ENCODE measurements at regions not wholly inside any gene's neighbourhood (a gene's known extent, or its start where the extent isn't known, plus 50 kb on each side); places are given as distances from the start of the nearest gene placed in this dataset.

- Histone ChIP-seq H3K27ac (ENCODE audit: low read depth, low read length) (no peak overlapping the region), H3K36me3 (ENCODE audit: control insufficient read depth, insufficient read depth, low read length) (no peaks in the 10 kb centered on the region), H3K4me3 (ENCODE audit: low read depth, low read length) (no peak overlapping the region), H3K9ac (ENCODE audit: low read depth, low read length) (no peak overlapping the region), H3K9me3 (ENCODE audit: control insufficient read depth, insufficient read depth, low read length) (no peaks in the 10 kb centered on the region), H3K4me1 (ENCODE audit: control insufficient read depth, insufficient read depth, low read length) (no peaks in the 10 kb centered on the region), H3K27me3 (ENCODE audit: control insufficient read depth, insufficient read depth, low read length) (no peaks in the 10 kb centered on the region)
Measured at GRCh38 chr5:92874790-92875189, 706.2 kb downstream of the NR2F1-AS1 start.

GRCh38 chr5:92868442-92868841, 712.6 kb downstream of the NR2F1-AS1 start:
- Histone ChIP-seq H3K27ac (ENCODE audit: low read depth, low read length) (no peak overlapping the region), H3K9me3 (ENCODE audit: control insufficient read depth, insufficient read depth, low read length) (no peaks in the 10 kb centered on the region), H3K36me3 (ENCODE audit: control insufficient read depth, insufficient read depth, low read length) (no peaks in the 10 kb centered on the region), H3K4me1 (ENCODE audit: control insufficient read depth, insufficient read depth, low read length) (no peaks in the 10 kb centered on the region), H3K9ac (ENCODE audit: low read depth, low read length) (no peak overlapping the region), H3K4me3 (ENCODE audit: low read depth, low read length) (no peak overlapping the region), H3K27me3 (ENCODE audit: control insufficient read depth, insufficient read depth, low read length) (no peaks in the 10 kb centered on the region)

- Histone ChIP-seq H3K27me3 (ENCODE audit: control insufficient read depth, insufficient read depth, low read length) (no peaks in the 10 kb centered on the region), H3K4me3 (ENCODE audit: low read depth, low read length) (no peak overlapping the region), H3K4me1 (ENCODE audit: control insufficient read depth, insufficient read depth, low read length) (no peaks in the 10 kb centered on the region), H3K36me3 (ENCODE audit: control insufficient read depth, insufficient read depth, low read length) (no peaks in the 10 kb centered on the region), H3K9me3 (ENCODE audit: control insufficient read depth, insufficient read depth, low read length) (no peaks in the 10 kb centered on the region), H3K9ac (ENCODE audit: low read depth, low read length) (no peak overlapping the region), H3K27ac (ENCODE audit: low read depth, low read length) (no peak overlapping the region)
Measured at GRCh38 chr5:92864591-92864990, 716.4 kb downstream of the NR2F1-AS1 start.

GRCh38 chr5:92863666-92864065, 717.4 kb downstream of the NR2F1-AS1 start:
- Histone ChIP-seq H3K27me3 (ENCODE audit: control insufficient read depth, insufficient read depth, low read length) (no peaks in the 10 kb centered on the region), H3K4me3 (ENCODE audit: low read depth, low read length) (no peak overlapping the region), H3K9ac (ENCODE audit: low read depth, low read length) (no peak overlapping the region), H3K9me3 (ENCODE audit: control insufficient read depth, insufficient read depth, low read length) (no peaks in the 10 kb centered on the region), H3K36me3 (ENCODE audit: control insufficient read depth, insufficient read depth, low read length) (no peaks in the 10 kb centered on the region), H3K4me1 (ENCODE audit: control insufficient read depth, insufficient read depth, low read length) (no peaks in the 10 kb centered on the region), H3K27ac (ENCODE audit: low read depth, low read length) (no peak overlapping the region)

- Histone ChIP-seq H3K27me3 (ENCODE audit: control insufficient read depth, insufficient read depth, low read length) (no peaks in the 10 kb centered on the region), H3K9me3 (ENCODE audit: control insufficient read depth, insufficient read depth, low read length) (no peaks in the 10 kb centered on the region), H3K27ac (ENCODE audit: low read depth, low read length) (no peak overlapping the region), H3K4me1 (ENCODE audit: control insufficient read depth, insufficient read depth, low read length) (no peaks in the 10 kb centered on the region), H3K9ac (ENCODE audit: low read depth, low read length) (no peak overlapping the region), H3K4me3 (ENCODE audit: low read depth, low read length) (no peak overlapping the region), H3K36me3 (ENCODE audit: control insufficient read depth, insufficient read depth, low read length) (no peaks in the 10 kb centered on the region)
Measured at GRCh38 chr5:92861531-92862285, 719.3 kb downstream of the NR2F1-AS1 start.

GRCh38 chr5:92860061-92860460, 721.0 kb downstream of the NR2F1-AS1 start:
- Histone ChIP-seq H3K4me1 (ENCODE audit: control insufficient read depth, insufficient read depth, low read length) (no peaks in the 10 kb centered on the region), H3K4me3 (ENCODE audit: low read depth, low read length) (no peak overlapping the region), H3K27ac (ENCODE audit: low read depth, low read length) (no peak overlapping the region), H3K9me3 (ENCODE audit: control insufficient read depth, insufficient read depth, low read length) (no peaks in the 10 kb centered on the region), H3K36me3 (ENCODE audit: control insufficient read depth, insufficient read depth, low read length) (no peaks in the 10 kb centered on the region), H3K27me3 (ENCODE audit: control insufficient read depth, insufficient read depth, low read length) (no peaks in the 10 kb centered on the region), H3K9ac (ENCODE audit: low read depth, low read length) (no peak overlapping the region)

GRCh38 chr5:92852219-92852618, 728.8 kb downstream of the NR2F1-AS1 start:
- Histone ChIP-seq H3K36me3 (ENCODE audit: control insufficient read depth, insufficient read depth, low read length) (no peaks in the 10 kb centered on the region), H3K9ac (ENCODE audit: low read depth, low read length) (no peak overlapping the region), H3K4me1 (ENCODE audit: control insufficient read depth, insufficient read depth, low read length) (no peaks in the 10 kb centered on the region), H3K27me3 (ENCODE audit: control insufficient read depth, insufficient read depth, low read length) (no peaks in the 10 kb centered on the region), H3K27ac (ENCODE audit: low read depth, low read length) (no peak overlapping the region), H3K9me3 (ENCODE audit: control insufficient read depth, insufficient read depth, low read length) (no peaks in the 10 kb centered on the region), H3K4me3 (ENCODE audit: low read depth, low read length) (no peak overlapping the region)

GRCh38 chr5:92850886-92851285, 730.1 kb downstream of the NR2F1-AS1 start:
- Histone ChIP-seq H3K27me3 (ENCODE audit: control insufficient read depth, insufficient read depth, low read length) (no peaks in the 10 kb centered on the region), H3K4me3 (ENCODE audit: low read depth, low read length) (no peak overlapping the region), H3K9ac (ENCODE audit: low read depth, low read length) (no peak overlapping the region), H3K9me3 (ENCODE audit: control insufficient read depth, insufficient read depth, low read length) (no peaks in the 10 kb centered on the region), H3K4me1 (ENCODE audit: control insufficient read depth, insufficient read depth, low read length) (no peaks in the 10 kb centered on the region), H3K27ac (ENCODE audit: low read depth, low read length) (no peak overlapping the region), H3K36me3 (ENCODE audit: control insufficient read depth, insufficient read depth, low read length) (no peaks in the 10 kb centered on the region)

- H3K4me1 ChIP-seq (ENCODE audit: control insufficient read depth, insufficient read depth, low read length) = no peaks in the 10 kb centered on the region
- H3K27me3 ChIP-seq (ENCODE audit: control insufficient read depth, insufficient read depth, low read length) = no peaks in the 10 kb centered on the region
- H3K9ac ChIP-seq (ENCODE audit: low read depth, low read length) = no peak overlapping the region
- no peak overlapping the region for H3K4me3 ChIP-seq (ENCODE audit: low read depth, low read length)
- H3K27ac ChIP-seq (ENCODE audit: low read depth, low read length) = no peak overlapping the region
- H3K9me3 ChIP-seq (ENCODE audit: control insufficient read depth, insufficient read depth, low read length) = no peaks in the 10 kb centered on the region
- H3K36me3 ChIP-seq (ENCODE audit: control insufficient read depth, insufficient read depth, low read length) = no peaks in the 10 kb centered on the region
Measured at GRCh38 chr5:92849756-92850155, 731.3 kb downstream of the NR2F1-AS1 start.

GRCh38 chr5:92841604-92842155, 739.3 kb downstream of the NR2F1-AS1 start:
- no peak overlapping the region for H3K4me3 ChIP-seq (ENCODE audit: low read depth, low read length)
- no peaks in the 10 kb centered on the region for H3K36me3 ChIP-seq (ENCODE audit: control insufficient read depth, insufficient read depth, low read length)
- H3K27me3 ChIP-seq (ENCODE audit: control insufficient read depth, insufficient read depth, low read length) = no peaks in the 10 kb centered on the region
- no peaks in the 10 kb centered on the region for H3K4me1 ChIP-seq (ENCODE audit: control insufficient read depth, insufficient read depth, low read length)
- no peaks in the 10 kb centered on the region for H3K9me3 ChIP-seq (ENCODE audit: control insufficient read depth, insufficient read depth, low read length)
- H3K9ac ChIP-seq (ENCODE audit: low read depth, low read length) = no peak overlapping the region
- no peak overlapping the region for H3K27ac ChIP-seq (ENCODE audit: low read depth, low read length)

- H3K27me3 ChIP-seq (ENCODE audit: control insufficient read depth, insufficient read depth, low read length) = no peaks in the 10 kb centered on the region
- no peak overlapping the region for H3K9ac ChIP-seq (ENCODE audit: low read depth, low read length)
- no peaks in the 10 kb centered on the region; the same call in 1 of the 2 replicates for H3K9me3 ChIP-seq (ENCODE audit: control insufficient read depth, insufficient read depth, low read length)
- H3K36me3 ChIP-seq (ENCODE audit: control insufficient read depth, insufficient read depth, low read length) = no peaks in the 10 kb centered on the region
- no peaks in the 10 kb centered on the region for H3K4me1 ChIP-seq (ENCODE audit: control insufficient read depth, insufficient read depth, low read length)
- no peak overlapping the region for H3K4me3 ChIP-seq (ENCODE audit: low read depth, low read length)
- no peak overlapping the region for H3K27ac ChIP-seq (ENCODE audit: low read depth, low read length)
Measured at GRCh38 chr5:92838253-92838652, 742.8 kb downstream of the NR2F1-AS1 start.

All from HUES48 (cell line).